GM19438 (cell line): ENCODE measurements at regions not wholly inside any gene's neighbourhood (a gene's known extent, or its start where the extent isn't known, plus 50 kb on each side); places are given as distances from the start of the nearest gene placed in this dataset.

Experiments
- ATAC-seq: cut with Tn5 transposase; IDR thresholded peaks from one replicate; pipeline ENCODE4 v1.9.1; 2021; ENCODE audit warnings: low read depth; ENCODE audit not compliant: unreplicated experiment

DNA sequence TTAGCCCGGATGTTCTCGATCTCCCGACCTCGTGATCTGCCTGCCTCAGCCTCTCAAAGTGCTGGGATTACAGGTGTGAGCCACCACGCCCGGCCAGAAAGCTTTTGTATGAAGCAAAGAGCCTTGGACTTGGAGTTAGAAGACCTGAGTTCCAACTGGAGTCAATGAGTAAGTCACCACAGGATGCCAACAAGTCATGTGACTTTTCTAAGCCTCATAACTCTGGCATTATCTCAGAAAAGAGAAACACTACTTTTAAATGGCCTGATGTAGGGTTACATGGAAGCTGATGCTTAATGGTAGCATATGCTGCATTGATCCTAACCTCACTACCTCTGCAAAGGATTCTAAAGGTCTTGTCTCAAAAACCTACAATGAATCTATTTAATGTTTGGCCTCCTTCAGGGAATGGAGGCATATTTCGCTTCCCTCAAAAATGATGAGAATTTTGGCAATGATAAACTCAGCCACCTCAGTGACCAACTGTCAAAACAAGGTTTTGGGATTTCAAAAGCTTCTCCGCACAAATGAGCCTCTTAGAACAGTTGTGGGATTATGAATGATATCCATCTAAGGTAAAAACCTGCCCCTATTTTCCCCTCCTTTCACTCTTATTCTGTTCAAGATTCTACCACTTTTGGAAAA, 236.8 kb downstream of the ACTL7B start:
- ATAC-seq: no peak

DNA sequence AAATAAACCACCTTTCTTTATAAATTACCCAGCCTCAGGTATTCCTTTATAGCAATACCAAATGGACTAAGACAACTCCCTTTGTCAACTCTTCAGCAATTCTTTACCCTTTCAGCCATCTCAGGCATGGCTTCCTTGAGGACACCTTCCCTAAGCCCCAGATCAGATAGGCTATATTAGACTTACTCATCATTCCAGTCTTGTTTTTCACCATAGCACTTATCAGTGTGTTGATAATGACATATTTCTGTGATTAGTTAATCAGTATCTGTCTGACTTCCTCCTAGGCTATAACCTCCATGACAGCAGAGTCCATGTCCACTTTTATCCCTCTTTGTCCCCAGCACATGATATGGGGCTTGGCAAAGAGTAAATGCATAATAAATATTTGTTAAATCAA, 238.1 kb downstream of the ACTL7B start:
- ATAC-seq: no peak

DNA sequence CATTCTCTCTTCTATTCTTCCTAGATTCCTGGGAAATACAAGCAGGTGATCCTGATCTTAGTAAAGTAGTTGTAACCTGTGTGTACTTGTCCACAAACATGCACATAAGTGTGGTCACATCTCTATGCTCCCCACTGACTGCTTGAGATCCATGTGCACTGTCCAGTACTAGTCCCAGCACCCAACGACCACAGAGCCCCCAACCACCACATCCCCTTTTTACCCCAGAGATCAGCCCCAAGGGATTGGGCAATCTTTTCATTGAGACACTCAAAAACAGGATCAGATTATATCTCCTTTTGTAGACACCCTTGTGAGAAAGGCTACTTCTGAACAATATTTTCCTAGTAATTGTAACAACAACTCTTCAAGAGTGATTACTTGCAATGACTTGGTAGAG, 240.6 kb downstream of the ACTL7B start:
- ATAC-seq: no peak

DNA sequence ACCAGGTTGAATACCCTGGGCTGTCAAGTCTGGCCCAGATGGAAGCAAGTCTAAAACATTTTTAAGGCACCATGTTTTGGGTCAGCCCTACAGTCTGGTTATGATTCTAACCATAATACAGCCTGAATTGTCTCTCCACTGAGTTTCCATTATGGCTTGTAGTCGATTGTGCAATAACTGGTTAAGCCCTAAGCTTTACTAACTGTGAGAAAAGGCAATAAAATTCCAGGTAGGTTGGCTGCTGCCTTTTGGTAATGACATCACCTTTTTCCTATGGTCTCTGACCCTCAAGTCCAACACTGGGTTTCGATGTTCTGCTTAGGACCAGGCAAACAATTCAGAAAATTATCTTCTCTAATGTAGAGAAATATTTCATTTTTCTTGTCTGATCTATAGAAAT, 243.3 kb downstream of the ACTL7B start:
- no peak for ATAC-seq

DNA sequence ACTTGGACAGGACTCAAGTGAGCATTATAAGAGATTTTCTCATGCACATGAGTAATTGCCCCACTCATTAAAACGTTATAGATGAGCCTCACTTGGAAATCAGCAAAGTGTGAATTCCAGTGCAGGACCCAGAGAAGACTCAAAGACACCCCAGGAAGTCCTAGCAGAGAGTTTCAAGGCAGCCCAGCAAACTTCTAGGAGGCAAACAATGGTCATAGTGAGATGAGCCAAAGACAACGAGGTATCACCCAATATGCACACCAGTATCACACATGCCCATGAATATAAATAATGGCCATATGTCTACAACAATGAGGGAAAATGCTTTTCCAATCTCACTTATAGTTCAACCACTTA, 245.9 kb downstream of the ACTL7B start:
- no peak for ATAC-seq

DNA sequence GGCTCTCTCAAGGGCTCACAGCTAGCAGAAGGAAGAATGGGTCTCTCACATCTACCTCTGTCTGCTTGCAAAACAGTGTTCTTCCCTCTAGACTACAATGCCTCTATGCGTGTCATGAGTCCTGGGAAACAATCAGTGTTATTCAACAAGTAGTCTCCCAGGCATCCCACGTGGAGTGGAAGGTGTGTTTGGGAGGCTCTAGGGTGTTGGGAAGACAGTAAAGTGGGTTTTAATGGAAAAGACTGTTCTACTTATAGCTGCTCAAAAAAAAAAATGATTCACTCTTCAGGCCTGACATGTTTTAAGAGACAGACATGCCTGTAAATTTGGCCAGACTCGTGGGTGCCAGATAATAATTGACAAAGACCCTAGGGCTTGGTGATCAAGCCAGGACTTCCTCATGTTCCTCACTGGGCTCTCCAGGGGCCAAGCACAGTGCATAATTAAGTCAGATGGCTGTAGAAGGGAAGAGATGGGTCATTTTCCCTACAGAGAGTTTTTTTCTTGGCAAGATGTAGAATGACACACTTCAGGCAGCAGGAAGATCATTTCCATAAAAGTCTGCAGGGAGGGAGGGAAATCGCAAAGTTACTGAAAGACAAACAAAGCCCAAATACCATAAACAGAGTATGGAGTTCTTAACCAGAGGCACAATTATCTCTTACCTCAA, 246.4 kb downstream of the ACTL7B start:
- ATAC-seq: no peak

DNA sequence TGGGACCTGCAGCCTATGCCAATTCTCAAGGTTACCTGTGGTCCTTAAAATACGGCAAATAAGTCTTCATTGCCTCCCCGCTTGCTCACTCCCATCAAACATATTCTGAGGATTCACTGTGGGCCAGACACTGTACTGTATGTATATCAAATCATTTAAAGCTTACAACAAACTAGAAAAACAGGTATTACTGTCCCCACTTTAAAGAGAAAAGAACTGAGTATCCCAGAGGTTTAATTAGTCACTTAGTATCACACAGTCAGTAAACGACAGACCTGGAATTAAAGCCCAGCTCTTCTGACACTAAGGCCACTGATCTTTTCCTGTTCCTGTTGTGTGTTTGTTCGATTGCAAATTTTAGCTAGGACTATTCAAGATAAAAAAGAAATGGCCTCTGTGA, 248.2 kb downstream of the ACTL7B start:
- ATAC-seq: no peak

DNA sequence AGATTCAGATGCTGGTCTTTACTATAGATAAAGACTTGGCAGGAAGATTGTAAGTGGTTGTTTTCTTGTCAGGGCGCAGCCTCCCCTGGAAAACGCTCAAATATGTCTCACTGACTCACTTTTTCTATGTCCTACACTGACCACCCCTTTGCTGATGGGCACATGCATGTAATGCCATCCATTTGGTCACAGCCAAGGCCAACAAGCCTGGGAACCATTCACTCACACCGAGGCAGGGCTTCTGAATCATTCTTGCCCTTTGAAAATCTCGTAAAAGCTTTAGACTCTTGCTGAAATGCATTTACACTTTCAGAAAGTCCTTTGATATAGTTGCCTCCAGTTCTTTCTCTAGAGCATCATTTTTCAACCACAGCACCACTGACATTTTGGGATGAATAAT, 249.4 kb downstream of the ACTL7B start:
- no peak for ATAC-seq

DNA sequence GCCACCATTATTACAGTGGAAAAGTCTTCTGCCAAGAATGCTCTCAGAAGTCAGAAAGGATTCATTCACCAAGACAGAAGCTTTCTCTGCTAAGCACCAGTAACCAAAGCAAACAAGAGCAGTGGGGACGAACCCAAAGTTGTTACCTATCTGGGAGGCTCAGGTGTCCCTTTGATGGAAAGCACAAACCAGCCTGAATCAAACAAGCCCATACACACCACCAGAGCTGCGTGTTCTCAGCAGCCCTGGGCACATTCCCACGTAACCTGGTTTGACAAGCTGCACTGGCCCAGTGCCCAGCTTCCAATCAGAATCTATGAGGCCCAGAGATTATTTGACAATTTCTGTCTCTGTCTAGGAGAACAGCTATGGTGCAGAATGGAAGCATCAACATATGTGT, 252.6 kb downstream of the ACTL7B start:
- no peak for ATAC-seq

DNA sequence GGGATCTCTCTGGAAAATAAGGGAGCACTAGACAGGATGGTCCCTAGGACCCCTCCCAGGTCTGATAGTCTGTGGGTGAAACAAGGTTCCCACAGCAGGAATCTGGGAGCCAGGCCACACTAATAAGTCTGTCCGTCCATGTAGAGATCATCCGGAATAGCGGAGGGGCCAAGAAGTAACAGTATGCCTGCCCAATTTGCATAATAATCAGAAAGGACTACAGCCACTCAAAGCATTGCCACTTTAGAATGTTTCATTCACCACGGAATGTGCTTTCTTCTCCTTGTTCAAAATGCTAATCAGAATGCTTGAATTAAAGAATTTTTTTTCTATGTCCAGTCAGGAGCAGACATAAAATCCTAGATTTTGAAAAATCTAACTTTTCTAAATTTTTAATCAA, 254.9 kb downstream of the ACTL7B start:
- no peak for ATAC-seq

DNA sequence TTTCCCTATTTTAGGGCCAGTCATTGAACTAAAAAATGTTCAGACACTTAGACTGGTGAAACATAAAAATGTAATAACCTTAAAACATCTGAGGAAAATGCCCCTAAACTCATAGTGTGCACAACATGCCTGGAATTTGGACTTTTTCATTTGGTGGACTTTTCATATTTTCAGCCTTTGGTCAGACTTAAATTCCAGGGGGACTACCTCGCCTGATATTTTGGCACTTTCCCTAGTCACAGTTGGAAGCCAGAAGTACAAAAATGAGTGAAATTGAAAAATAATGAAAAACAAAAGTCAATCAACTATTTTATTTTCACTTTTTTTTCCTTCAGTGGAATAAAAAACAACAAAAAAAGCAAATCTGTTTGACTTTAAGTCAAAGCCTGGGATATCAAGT, 256.2 kb downstream of the ACTL7B start:
- no peak for ATAC-seq

DNA sequence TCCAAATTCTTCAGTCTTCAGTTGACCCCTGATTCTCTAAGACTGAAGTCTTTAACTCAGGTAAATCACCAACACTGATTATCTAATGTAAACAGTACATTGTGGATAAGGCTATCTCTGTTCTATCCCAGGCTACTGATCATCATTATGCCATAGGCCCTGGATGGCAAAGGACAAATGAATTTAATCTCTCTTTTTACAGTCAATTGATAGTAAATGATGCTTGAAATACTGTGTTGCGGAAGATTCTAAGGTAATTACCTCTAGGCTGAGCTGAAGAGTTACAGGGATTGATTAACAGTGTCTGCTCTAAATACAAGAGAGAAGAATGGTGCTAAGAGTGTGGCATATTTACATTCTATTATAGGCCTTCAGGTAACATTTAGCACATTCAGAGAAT, 264.7 kb downstream of the ACTL7B start:
- ATAC-seq: no peak

DNA sequence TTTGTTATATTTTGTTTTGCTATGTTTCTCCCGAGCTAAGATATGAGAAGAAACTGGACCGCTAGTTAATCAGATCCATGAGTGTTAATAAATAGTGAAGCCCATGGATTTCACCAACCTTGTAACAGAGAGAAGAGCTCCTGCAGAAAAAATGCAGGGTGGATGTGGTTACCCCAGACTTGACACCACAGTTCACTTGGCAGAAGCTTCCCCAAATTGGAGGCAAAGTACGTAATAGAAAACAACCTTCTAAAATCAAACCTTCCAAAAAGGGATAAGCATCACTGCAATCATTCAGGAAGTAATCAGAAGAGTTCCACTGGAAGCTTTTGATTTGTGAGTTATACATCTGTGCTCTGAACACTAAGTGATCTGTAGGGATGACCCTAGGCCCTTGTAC, 267.5 kb downstream of the ACTL7B start:
- no peak for ATAC-seq

DNA sequence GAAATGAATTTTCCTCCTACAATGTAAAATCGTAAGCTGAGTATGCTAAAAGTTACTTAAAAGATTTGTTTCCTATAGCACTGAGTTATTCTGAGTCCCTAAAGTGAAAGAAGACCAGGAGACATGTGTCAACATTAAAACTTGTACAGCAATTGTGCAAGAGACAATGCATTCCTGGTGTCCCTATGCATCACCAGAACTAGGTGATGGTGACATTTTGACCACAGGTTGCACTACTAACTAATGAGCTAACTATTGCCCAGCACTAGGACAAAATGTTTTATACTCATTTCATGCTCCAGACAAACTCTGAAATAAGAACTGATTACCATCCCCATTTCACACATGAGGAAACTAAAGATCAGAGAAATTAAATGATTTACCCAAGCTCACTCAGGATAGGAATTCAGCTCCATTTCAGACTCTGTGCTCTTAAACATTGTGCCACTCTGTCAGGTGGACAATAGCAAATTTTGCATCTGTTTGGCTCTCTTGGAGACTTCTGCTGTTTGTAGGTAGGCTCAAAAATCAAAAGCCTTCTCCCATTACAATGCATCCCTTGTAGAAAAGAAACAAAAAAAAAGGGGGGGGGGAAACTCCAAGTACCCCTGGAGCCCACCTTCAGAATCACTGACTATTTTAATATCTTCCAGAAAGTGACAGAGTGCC, 269.2 kb downstream of the ACTL7B start:
- no peak for ATAC-seq

DNA sequence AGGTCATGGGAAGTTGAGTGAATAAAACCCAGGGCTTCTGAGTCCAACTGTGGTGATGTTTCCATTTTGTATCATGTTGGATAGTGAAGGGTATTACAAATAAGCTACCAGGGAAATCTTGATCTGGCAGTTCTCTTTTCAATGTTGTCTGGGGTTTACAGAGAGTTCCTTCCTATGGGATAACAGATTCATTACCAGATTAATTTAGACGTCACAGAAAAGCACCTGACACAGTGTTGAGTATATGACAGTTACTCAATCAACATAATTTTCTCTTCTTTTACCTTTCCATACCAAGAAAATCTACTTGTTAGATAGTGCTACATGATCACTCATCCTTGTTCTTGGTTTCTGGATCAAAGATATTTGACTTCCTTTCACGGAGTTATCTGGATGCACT, 270.9 kb downstream of the ACTL7B start:
- no peak for ATAC-seq

DNA sequence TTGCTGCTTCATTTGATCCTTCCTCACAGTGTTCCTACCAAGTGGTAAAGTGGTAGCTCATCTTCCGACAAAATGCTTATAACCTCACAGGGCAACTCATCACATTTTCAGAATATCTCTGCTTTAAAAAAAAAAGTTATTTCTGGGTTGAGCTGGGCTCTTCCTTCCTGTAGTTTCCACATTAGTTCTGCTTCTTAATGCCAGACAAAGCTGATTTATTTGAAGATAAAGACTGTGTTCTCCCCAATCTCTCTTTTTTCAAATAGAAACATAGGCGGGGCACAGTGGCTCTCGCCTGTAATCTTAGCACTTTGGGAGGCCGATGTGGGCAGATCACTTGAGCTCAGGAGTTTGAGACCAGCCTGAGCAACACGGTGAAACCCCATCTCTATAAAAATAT, 273.1 kb downstream of the ACTL7B start:
- no peak for ATAC-seq

DNA sequence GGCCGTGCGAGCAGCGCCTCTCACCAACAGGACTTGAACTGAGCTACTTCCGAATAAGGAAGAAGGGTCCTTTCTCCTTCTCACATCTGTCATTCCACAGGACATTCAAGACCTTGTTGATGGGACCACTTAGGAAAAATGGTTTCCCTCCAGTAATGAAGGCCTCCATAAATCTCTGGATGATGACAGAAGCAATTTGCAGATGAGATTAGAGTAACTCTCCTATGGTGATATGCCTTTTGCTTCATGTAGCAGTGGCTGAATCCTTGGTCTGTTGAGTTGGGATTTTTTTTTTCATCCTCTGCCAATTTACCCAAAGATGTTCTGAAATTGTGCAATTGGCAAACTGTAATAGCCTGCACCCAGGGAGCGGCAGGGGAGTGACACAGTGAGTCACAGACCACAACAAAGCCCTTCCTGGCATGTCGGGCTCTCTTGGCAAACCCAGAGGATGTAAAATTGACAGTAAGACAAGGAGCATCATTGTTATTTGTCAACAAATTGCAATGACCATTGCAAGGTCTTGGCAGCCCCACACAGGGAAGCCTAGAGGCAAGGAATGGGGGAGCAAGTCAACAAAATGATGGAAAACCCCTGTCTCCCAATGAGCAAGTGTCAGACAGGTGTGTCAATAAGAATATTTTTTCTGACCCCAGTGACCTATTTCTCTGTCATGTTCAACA, 275.9 kb downstream of the ACTL7B start:
- no peak for ATAC-seq

DNA sequence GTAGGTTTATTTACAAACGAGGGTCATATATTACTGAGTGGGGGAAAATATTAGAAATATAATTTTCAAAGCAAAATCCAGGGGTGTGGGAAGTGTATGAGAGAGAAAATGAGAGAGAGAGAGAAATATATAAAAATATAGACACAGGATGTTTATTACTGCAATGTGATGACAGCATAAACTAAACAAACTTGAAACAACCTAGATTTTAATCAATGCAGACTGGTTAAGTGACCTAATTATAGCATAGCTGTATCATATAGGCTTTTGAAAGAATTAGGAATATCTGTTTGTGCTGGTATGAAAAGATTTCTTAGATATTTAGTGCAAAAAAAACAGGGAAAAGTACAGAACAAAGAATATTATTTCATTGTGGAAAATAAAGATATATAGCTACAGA, 280.5 kb downstream of the ACTL7B start:
- ATAC-seq: no peak

DNA sequence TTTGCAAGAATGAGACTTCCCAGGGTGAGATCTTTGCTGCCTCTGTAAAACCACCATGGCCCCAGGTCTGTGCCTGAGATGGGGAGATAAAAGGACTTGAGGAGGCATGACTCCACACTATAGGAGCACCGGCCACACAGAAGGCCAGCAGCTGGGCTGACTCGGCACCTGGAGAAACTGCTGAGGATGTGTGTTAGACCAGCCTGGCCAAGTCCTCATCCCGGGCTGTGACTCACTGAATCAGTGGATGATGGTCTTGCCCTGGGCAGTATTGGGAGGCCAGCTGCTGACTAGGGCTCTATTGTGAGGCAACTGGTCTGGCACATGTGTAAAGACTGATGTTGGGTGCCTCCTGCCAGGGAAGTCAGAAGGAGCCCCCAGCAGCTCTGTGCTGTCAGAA, 286.2 kb downstream of the ACTL7B start:
- ATAC-seq: no peak

DNA sequence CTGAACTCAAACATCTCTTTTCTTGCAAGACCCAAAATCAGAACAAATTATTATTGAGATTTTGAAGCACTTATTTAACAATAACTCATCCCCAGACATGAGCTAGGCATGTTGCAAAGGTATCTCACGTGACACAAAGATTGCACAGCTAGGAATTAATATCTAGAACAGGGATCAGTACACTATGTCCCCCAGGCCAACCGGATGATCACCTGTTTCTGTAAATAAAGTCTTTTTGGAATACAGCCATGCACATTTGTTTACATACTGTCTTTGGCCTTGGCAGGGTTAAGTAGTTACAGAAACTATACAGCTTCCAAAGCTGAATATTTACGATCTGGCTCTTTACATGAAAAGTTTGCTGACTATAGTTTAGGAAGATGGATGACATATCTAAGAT, 287.7 kb downstream of the ACTL7B start:
- no peak for ATAC-seq

DNA sequence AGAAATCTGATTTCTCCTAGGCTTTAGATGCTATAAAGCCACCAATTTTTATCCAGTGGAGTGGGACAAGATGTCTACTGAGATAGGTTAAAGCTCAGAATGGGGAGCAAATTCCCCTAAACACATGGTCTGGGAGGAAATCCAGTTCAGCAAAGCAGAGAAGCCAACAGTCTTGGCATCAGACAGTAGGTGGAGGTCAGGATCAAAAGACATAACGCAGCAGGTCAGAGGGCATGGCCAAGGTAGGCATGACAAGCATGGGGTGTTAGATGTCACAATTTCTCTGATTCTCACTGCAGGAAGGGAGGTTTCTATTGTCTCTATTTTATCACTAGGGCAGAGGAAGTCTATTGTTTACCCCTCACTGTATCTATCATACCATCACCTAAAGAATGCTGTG, 288.2 kb downstream of the ACTL7B start:
- no peak for ATAC-seq
